Hindlimb muscle (tissue), 1 donor: ENCODE measurements at regions not wholly inside any gene's neighbourhood (a gene's known extent, or its start where the extent isn't known, plus 50 kb on each side); places are given as distances from the start of the nearest gene placed in this dataset.

Experiments used
- DNase-seq: peaks from one replicate; pipeline ENCODE4 v3.0.0-alpha.2; 2013

DNA sequence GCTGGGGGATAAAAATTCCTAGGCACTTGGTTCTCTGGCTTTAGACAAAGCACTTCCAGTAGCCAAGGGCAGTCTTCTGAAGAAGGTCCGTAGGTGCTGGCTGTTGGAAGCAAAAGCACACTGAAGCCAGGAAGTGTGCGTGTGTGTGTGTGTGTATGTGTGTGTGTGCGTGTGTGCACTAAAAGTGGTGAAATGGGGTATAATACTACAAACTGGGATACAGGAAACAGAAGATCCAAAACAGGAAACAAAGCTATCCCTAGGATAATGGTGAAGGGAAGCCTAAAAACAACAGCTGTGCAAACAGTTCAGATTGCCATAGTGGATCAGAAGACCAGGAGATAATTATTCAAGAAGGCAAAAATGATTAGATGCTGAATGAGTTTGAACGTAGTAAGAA is 103.4 kb downstream of the IL20RB start:
- no peak for DNase-seq

DNA sequence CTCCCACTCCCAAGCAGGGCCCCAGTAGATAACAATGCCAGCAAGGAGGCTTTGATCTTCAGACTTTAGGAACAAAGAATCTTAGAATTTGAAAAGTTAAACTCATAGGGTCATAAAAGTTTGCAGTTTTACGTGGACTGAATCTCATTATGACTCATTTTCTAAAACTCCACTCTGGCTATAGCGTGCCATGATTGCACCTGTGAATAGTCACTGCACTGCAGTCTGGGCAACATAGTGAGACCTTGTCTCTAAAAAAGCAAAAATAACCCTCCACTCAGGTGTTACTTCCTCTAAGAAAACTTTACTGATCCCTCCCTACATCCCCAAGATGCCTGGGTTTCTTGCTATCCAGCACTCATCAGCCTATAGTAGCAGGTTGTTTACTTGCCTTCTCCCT is 104.5 kb downstream of the IL20RB start:
- no peak for DNase-seq

DNA sequence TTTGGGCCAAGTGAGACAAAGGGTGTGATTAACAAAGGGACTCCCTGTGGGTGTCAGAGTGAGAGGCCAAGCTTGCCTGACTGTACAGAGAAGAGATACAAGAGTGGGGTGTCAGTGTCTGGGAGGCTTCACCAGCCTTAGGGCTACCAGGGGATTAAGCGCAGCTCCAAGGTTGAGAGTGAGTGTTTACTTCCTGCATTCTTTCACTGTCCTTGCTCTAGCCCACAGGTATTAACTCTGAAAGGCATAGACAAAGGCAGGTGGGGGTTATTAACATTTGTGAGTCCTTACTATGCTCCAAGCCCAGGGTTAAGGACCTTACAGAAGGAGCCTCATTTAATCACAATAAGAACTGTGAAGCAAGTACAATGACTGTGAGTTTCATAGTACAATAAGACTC is 107.6 kb downstream of the IL20RB start:
- no peak for DNase-seq

DNA sequence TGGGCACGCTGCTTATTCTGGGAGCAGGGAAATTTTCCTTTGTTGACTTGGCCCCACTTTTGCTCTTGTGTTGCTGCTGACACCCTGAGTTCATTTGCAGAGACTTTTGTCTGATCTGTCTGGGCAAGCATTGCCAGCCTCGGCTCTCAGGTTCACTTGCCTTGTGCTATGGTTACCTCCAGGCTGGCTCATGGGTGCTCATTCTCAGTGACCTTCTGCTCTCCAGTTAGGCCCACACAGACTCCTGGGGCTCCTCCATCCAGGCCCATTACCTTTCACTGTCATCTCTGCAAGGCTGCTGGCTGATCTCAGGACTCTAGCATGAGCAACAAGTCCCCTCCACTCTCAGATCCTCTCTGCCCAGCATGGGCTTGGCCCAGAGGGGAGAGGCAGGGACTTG is 108.3 kb downstream of the IL20RB start:
- DNase-seq: no peak

DNA sequence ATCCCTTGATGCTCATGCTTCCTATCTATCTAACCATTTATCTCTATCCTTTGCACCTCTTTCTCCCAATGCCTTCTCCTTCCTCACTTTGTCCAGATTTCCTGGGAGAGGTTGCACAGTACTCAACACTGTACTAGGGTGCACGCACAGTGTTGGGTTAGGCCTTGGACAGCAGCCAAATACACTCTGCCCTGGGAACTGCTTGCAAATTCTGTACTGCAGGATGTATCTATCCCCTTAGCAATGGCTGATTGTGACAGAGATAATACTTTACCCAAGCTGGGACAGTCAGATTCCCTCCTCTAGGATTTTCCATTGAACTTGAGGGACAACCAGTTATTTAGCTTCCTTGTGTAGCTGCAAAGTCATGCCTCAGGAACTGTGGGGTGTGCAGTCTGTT is 113.3 kb downstream of the IL20RB start:
- DNase-seq: no peak

DNA sequence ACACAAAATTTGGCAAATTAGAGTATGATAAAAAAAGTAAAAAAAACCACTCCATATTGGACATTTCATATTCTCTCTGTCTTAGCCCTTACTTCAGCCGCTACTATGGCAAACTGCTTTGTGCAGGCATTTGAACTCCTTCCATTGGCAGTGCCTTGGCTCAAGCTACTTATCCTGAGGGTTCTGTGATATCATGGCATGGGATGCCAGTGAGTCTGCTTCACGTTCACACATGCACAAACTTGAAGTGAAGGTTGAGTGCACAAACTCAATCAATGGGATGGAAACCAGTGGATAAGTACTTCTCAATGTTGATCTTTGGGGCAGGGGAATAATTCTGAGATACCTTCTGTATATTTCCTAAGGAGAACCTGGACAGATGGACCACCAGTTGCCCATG is 117.2 kb downstream of the IL20RB start:
- no peak for DNase-seq

DNA sequence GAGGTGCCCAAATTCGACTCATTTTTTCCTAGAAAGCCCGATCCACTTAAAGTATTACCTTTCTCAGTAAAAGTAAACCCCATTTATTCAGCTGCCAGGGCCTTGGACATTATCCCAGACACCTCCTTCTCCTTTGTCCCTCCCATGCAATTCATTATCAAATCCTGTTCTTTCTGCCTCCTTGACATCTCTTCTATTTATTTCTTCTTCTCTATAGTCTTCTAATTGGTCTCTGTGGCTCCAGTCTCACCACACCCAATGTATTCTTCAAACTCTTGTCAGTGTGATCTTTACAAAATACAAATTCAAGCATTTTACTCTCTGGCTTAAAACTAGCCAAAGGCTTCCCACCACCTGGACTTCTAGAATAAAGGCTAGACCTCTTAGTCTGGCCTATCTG is 120.3 kb downstream of the IL20RB start:
- no peak for DNase-seq

DNA sequence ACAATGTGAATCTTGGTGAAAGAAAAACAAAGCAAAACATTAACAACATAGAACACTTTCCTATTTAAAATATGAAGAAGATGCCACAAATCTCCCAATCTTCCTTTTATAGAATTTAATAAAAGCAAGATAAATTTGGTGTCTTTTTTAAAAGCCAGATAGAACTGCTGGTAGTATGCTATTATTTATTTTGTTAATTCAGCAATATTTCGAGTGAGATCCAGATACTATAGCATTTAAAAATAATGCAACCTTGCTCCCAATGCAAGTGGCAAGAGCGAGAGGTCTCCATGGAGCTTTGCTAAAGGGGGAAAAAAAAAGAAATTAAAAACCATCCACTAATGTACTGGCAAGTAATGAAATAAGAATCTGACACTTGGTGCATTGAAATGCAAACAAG is 121.8 kb downstream of the IL20RB start:
- no peak for DNase-seq

DNA sequence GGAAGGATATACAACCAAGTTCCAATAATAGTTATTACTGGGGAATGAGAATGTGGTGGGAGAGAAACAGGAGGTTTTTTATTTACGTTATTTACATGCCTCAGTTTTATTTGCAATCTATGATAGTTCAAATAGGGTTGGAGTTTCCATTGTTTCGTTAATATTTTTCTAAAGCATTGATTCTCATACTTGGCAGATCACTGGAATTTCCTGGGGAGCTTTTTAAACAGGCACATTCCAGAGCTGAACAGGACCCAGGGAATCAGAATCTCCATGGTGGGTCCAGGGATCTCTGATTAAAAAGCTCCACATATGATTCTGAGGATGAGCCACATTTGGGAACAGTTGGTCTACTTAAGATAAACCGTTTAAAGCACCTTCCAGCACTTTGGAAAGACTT is 123.9 kb downstream of the IL20RB start:
- DNase-seq: no peak

DNA sequence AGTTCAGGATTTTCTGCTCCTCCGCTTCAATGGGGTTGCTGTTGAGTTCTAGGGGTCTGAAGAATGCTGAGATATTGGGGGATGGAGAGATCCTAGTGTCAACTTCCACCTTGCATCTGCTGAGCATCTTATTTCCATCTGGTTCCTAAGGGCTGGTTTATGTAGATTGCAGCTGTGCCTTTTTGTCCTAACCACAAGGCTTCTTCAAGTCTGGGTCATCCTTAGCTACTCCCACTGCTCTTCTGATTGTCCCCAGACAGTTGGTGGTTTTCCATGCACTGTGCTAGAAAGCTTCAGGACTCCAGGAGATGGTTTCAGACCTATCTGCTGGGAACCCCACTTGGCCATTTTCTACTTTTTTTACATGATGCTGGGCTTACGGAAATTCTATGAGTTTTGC is 125.0 kb downstream of the IL20RB start:
- DNase-seq: no peak

DNA sequence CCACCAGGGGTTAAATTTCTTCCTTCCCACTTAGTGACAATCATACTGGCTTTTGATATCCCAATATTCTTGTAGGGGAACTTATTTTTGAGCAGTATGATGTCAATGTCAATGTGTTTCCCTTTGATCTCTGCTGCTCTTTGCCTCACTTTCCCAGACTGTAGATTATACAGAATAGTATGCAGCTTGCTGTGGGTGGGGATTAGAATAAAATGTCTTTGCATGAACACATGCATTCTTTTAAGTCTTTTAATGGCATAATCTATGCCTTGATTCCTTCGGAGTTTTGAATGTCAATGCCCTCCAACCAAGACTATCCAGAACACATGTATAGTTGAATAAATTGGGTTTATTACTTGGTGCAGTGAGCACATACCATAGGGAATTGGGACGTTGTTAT is 125.5 kb downstream of the IL20RB start:
- no peak for DNase-seq

DNA sequence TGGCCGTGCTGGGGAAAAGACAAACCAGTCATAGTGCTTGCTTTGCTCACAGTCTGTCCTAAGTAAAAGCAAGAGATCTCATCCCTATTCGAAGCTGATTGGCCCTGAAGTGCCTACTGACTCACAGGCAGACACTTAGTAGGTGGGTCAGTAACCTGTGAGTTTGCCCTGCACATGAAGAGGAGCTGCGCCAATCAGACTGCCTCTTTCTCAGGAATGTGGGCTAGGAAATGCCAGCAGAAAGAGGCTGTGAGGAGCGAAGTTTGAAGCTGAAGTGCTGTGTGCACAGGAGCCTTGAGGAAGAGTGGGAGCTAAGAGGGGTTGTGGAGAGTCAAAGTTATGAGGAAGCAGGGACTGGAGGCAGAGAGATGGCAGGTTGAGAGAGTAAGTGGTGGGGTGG is 126.8 kb downstream of the IL20RB start:
- DNase-seq: no peak

DNA sequence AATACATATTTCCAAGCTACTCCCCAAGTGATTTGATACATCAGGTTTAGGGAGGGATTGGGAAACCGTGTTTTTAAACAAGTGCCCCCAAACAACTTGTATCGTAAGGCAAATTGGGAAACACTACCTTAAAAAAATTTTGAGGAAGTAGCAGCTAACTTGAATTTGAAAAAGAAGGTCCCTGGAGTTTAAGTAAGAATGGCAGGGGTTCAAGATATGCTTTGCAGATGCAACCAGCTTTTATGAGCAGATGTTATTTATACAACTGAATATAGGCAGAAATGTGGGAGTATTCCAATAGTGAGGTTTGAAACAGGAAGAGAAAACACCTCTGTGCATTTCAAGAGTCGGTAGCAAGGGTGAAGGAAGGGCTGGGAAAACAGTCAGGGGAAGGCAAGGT is 139.6 kb downstream of the IL20RB start:
- DNase-seq: no peak

DNA sequence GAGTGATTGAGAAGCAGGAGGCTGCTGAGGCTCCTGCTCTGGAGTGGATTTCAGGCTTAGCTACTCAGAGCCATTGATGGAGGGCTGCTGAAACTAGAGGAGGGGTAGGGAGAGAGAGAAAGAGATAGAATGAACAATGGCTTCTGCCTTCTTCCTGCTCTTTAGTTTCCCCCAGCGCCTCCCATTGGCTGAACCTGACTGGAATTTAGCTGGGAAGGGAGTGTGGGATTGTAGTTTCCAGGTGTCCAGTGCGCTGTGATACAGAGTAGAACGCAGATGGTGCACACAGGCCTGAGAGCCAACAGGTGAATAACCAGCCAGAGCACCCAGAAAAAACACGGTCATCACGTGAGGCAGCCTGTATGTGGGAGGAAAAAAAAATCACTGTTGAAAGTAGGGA is 140.1 kb downstream of the IL20RB start:
- no peak for DNase-seq

DNA sequence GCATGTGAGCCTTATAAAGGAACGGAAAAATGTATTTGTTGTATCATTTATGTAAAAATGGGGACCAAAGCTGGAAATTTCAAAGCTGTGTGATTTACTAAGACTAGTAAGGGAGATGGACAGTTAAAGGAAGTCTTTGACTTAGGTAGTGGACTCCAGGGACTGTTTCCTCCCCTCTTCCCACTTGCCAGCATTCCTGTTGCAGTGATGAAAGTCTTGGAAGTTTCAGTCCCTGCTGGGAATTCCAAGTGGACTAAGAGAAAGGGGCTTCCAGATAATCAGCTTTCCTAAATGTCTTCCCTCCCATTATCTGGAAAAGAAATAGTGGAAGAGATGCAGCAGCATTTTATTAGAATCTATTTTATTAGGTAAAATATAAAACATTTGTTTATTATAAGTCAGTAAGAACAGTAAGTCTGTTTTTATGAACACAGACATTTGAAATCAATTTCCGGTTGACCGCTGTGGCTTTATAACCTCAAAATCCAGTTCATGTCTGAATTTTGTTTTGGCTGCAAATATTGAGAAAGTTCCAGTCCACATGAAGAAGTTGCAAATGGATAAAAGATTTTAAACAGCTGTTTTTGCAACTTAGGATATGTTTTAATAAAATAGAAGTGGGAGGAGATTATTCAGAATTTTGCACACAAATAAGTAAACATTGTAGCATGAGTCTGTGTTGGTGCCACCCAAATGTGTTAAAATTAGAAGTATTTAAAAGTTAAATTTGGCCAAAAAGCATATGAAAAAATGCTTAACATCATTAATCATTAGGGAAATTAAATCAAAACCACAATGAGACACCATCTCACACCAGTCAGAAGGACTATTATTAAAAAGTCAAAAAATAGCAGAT is 141.8 kb downstream of the IL20RB start:
- peak; percentile 75 for DNase-seq

DNA sequence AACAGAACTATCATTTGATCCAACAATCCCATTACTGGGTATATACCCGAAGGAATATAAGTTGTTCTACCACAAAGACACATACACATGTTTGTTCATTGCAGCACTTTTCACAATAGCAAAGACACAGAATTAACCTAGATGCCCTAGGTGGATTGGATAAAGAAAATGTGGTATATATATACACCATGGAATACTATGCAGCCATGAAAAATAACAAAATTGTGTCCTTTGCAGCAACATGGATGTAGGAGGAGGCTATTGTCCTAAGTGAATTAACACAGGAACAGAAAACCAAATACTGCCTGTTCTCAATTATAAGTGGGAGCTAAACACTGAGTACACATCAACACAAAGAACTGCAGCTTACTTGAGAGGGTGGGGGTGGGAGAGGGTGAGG is 142.5 kb downstream of the IL20RB start:
- DNase-seq: no peak

DNA sequence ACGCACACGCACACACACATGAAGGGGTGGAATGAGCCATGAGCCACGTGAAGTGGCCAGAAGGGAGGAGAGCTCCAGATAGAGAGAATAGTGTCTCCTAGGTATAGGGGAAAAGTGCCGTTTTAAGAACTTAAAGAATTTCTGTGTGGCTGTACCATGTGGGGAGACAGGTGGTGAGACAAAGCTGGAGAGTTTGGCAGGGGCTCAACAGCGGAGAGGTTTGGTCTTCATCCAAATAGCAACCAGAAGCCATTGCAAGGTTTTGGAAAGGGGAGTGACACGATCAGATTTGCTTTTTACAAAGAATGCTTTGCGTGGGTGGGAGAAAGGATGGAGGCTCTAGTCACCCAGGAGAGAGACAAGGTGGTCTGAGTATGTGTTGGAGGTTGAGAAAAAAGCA is 146.0 kb downstream of the IL20RB start:
- DNase-seq: no peak

DNA sequence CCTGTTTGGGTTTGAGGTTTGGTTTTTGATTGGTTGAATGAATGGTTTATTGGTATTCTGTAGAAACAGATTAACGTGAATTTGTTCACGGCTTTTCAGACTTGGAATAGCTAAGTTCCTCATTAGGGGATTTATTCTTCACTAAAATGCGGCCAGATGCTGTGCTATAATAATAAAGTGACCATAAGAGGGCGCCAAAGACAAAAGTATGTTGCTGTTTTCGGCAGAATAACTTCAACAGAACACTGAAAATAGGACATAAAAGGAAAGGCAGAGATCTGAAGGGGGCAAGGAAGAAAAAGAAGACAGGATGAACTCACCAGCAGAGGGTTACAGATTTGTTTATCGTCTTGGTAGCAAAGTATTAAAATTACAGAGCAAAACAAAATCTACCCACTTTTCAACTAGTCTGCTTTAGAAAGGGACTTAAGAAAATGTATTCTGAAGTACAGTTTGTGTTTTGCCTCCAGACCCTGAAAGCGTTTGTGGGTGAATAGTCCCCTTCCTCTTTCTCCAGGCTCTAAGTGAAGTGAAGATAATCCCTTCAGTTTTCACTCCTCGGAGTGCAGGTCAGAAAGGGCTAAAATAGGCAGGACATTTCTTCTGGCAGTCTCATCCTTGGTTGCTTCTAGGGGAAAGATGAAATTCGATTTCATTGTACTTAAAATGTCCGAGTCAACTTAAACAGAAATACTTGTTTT is 147.6 kb downstream of the IL20RB start:
- peak; percentile 77 for DNase-seq

DNA sequence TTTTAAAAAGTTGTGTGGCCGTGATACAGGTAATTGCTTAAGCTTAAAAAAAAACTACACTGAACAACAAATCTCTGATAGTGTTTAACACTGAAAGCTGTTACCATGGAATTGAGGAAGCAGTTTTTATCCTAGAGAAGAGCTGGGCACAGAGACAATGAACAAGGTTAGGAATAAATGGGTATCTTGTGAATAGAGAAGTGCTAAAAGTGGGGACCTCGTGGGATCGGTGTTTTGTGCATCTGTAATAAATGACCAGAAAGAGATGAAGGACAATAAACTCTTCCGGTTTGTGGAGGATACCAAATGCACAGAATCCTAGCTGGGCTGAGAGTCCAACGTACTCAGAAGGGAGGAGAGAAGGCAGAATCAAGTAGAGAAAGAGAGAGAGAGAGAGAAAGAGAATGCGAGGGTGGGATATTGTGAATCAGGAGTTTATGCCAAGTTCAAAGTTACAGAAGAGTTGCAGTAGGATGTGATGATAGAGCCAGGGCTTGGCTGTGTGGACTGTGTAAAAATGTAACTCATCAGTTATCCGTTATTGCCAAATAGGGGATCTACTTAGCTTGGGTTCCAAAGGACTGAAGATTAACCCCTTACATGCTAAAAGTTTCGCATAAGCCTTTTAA is 148.9 kb downstream of the IL20RB start:
- DNase-seq: no peak

DNA sequence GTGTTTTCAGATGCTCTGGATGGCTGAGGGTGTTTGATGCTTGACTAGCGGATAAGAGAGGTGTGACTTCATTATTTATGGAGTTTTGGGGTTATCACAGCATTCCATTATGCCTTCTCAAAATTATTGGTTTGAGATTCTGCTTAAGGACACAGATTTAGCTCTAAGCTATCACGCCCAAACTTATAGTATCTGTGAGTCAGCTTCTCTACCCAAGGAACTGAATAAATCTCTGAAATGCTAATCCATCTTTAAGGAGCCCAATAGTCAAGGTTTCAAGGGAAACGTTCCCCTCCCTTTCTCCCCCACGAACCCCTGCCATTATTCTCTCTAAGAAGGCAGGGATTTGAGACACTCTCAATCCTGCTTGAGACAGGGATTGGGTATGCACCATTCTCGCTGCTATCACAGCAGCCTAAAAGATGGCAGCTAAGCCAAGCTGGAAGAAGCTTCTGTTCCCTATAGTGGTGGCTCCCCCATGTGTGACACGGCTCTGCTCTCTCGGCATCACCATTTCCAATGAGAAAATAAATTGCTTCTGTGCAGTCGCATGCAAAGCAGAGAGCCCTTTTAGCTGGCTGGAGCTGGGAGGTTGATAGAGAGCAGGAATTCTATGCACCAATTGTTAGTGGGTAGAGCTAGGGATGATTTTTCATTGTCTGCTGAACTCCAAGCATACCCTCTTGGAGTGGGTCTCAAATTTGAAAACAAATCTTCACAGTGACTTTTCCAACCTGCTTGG is 151.1 kb downstream of the IL20RB start:
- DNase-seq: no peak

DNA sequence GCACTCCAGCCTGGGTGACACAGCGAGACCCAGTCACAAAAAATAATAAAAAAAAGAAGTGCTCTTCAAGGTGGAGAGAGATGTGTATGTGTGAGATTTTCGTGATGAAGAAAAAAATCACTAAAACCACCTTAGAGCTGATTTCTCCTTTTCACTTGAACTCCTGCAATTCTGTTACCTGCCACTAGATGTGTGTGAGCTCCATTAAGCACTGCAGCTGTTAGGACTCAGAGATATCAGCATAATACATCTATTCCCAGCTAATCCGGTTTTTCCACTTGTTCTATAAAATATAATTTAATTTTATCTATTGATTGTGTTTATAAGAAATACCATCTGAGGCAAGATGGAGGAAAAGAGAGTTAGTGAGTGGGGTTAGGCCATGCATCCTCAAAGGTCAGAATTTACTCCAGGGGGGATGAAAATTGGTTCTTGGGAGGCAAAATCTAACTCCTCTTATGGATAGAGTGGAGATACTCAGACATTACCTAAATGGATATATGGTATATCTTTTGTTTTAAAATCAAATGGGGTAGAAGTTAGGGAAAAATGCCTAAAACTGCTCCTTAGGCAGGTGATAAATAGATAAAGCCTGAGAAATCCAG is 152.7 kb downstream of the IL20RB start:
- DNase-seq: no peak

DNA sequence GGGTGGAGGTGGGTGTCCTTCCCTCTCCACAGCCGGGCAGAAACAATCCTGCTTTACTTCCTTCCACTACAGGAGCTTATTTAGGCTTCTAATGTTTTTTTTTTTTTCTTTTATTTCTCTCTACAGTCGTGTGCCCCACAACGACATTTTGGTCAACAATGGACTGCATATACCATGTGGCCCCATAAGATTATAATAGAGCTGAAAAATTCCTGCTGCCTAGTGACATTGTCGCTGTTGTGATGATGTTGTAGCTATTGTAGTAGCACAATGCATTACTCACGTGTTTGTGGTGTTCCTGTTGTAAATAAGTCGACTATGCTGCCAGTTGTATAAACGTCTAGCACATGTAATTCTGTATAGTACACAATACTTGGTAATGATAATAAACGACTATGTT is 153.7 kb downstream of the IL20RB start:
- no peak for DNase-seq

DNA sequence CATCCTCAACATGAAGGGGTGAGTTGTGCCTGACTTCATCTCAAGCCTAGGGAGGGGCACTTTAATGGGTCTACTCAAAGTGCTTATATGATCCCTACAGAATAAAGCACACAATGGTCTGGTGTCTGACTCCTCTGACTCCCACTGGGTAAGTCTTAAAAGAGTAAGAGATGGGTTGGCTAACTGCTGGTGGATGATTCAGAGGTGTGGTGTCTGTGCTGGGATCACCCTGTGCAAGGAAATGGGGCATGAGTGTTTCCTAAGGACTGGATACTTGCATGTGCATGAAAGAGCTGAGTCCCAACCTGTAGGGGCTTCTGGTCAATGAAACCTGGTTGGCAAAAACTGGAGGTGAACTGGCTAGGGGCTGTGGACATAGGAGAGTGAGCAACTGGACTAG is 158.8 kb downstream of the IL20RB start:
- DNase-seq: no peak
